GM21528 (cell line): ENCODE measurements at regions not wholly inside any gene's neighbourhood (a gene's known extent, or its start where the extent isn't known, plus 50 kb on each side); places are given as distances from the start of the nearest gene placed in this dataset.
"Not testable (repeated sequence)": the region's sequence is repeated elsewhere in the genome, so short reads cannot be mapped to it uniquely, and the experiment has no call there.

Experiments
- ATAC-seq: cut with Tn5 transposase; IDR thresholded peaks from one replicate; pipeline ENCODE4 v1.9.1; 2021; ENCODE audit warnings: mild to moderate bottlenecking, moderate library complexity; ENCODE audit not compliant: unreplicated experiment, low FRiP score

- ATAC-seq: no peak
Measured at GRCh38 chr3:132084982-132085381, 50.2 kb upstream of the CPNE4 start.

GRCh38 chr3:132087356-132087755, 52.5 kb upstream of the CPNE4 start:
- ATAC-seq: no peak

GRCh38 chr3:132088291-132088690, 53.5 kb upstream of the CPNE4 start:
- ATAC-seq: no peak

GRCh38 chr3:132090921-132091320, 56.1 kb upstream of the CPNE4 start:
- no peak for ATAC-seq

- ATAC-seq: no peak
Measured at GRCh38 chr3:132116601-132117000, 81.8 kb upstream of the CPNE4 start.

GRCh38 chr3:132117642-132118041, 82.8 kb upstream of the CPNE4 start:
- no peak for ATAC-seq

- no peak for ATAC-seq
Measured at GRCh38 chr3:132119531-132119930, 84.7 kb upstream of the CPNE4 start.

- ATAC-seq: no peak
Measured at GRCh38 chr3:132124096-132124495, 89.3 kb upstream of the CPNE4 start.

DNA sequence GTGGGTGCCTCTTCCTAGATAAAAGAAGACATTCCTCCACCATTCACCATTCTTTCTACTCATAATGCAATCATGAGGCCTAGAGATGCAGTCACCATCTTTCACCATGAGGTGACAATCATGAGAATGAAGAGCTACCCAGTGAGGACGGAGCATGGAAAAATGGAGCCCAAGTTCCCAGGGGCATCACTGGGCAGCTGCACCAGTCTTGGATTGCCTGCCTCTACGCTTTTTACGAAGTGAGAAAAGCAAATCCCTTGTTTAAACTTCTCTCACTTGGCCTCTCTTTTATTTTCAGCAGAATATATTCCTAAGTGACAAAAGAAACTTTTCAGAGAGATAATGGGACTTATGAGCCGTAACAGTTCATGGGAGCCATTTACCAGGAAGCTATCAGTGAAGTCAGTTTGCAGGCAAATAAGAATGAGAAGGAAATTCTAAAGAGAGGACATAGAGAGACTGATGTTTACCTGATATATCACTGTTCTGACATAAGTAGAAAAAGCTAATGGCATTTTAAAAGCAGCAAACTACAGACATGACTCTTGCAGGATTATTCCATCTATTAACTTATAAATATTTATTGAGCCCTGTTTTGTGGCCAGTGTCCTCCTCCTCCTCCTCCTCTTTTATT, 90.0 kb upstream of the CPNE4 start:
- ATAC-seq: no peak

- ATAC-seq: no peak
Measured at GRCh38 chr3:132134611-132135010, 99.8 kb upstream of the CPNE4 start.

GRCh38 chr3:132135628-132136333, 101.0 kb upstream of the CPNE4 start:
- ATAC-seq: no peak

DNA sequence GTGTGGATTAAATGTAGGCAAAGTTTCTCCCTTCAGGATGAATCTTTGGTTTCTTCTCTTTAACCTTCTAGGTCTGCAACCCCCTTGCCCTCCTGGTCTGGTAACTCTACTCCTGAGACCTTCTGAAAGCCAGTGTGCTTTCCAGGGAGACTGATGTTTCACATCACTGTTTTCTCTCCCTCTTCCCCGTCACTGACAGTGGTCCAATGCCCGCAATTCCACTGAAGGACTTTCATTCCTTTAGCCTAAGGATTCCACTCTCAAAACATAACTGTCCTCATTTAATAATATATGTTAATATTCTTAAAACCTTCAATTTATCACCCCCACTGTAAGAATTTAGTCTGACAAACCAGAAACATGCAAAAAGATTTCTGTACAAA, 101.5 kb upstream of the CPNE4 start:
- ATAC-seq: no peak

GRCh38 chr3:132136902-132137301, 102.1 kb upstream of the CPNE4 start:
- not testable (repeated sequence) for ATAC-seq

DNA sequence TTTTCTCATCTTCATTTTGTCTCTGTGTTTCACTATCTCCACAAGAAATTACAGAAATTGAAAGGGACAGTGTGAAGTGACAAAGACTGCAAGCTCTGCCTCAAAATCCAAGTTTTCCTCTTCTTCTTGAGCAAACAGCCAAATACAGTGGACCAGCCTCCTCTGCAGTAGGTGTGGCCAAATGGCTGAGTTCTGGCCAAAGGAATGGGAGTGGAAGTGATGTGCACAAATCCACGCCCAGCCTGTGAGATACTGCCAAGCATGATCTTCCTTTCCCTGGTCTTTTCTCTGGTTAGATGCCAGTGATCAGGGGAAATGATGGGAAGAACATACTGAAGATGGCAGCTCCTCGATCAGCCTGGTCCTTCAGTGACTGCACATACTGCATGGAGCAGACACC, 111.0 kb upstream of the CPNE4 start:
- ATAC-seq: no peak

DNA sequence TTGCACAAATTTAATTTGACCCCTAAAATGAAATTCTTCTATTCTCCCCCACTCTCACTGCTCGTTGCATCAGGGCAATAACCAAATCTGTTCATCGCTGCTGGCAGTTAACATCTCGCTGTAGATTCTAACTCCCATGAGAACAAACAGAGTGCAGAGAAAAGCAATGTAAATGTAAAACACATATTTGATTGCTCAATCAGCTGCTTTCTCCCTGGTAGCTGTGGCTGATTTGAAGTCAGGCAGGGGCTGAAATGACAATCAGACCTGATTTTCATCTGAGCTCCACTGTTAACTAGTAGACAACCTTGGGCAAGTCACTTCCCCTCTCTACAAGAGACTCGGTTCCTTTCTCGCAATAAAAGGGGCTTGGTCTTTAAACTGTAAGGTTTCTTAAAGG, 119.8 kb upstream of the CPNE4 start:
- no peak for ATAC-seq

- ATAC-seq: no peak
Measured at GRCh38 chr3:132159145-132159544, 124.3 kb upstream of the CPNE4 start.

- no peak for ATAC-seq
Measured at GRCh38 chr3:132160198-132160597, 125.4 kb upstream of the CPNE4 start.

GRCh38 chr3:132161608-132162007, 126.8 kb upstream of the CPNE4 start:
- ATAC-seq: no peak

DNA sequence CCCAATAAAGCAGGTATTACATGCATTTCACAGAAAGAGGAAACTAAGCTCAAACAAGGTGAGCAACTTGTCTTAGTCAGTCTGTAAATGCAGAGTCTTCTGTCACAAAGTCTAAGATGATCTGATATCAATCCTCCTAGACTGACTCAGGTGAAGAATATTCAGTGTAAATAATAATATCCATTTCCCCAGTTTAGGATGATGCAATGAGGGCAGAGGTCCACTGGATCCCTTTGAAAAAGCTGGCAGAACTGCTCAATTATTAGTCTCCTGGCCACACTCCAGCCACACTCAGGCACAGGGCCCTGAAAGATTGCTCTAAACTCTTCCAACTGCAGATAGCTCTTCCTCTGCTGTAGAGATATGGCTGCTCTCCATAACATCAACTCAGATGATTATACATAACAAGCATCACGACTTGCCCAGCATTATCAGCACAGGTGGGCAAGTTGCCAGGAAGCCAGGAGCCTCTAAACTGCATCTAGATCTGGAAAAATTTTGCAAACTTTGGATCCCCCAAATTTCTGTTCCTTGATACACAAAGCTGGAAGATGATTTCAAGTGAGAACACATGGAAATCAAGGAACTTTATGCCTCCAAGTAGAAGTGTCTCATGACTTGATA, 129.8 kb upstream of the CPNE4 start:
- ATAC-seq: no peak

DNA sequence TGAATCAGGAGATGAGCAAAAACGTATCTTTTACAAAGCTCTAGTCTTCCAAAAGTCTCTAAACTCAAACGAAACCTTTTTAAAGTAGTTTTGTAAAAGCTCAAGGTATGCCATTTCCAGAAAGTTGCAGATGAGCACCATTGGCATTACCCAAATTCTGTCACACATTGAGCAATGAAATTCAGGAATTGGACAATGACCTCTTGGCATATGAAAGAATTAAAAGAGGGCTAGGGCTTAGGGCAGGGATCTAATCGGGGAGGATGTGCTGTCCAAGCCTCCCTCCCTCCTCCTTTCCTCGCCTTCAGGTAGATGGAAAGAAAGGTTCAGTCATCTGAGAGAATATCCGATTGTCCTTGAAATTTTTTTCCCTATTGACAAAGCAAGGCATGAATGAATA, 133.1 kb upstream of the CPNE4 start:
- ATAC-seq: no peak

- ATAC-seq: no peak
Measured at GRCh38 chr3:132174500-132174899, 139.7 kb upstream of the CPNE4 start.

DNA sequence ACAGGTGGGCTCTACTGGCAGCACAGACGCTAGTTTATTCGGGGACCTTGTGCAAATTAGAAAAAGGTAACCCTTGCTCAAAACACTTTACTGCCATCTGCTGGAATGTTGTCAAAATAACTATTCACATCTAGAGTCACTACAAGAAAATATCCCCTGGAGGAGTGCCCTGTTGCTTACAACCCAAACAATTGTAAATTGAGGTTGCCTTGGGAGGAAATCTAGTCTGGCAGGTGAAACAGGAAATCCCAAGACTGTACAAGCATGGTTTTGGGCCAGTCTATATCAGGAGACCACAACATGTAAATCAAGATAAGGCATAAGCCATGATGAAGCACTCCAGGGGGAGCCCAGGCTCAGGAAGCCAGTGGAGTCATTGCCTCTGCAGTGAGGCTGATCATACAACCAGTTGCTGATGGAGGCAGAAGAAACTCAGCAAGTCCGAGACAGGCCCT, 136.8 kb upstream of the ACP3 start:
- no peak for ATAC-seq
